ENCODE measurements at regions not wholly inside any gene's neighbourhood (a gene's known extent, or its start where the extent isn't known, plus 50 kb on each side); places are given as distances from the start of the nearest gene placed in this dataset.
A peak's percentile ranks its signal among the peaks of the same experiment; 100 is the strongest.

GRCh38 chrX:38970845-38971244 lies 169.6 kb downstream of the MID1IP1 start:
- H3K4me3 Mint-ChIP-seq = no peak overlapping the region
- no peak overlapping the region for H3K27ac Mint-ChIP-seq
- intact Hi-C loops (cut with micrococcal nuclease) = no loop called here
- H3K4me1 Mint-ChIP-seq (ENCODE audit: low read depth) = peaks cover 15% of the 10 kb centered on the region
- no peaks in the 10 kb centered on the region for H3K36me3 Mint-ChIP-seq (ENCODE audit: low read depth)
- peaks cover 2% of the 10 kb centered on the region for H3K27me3 Mint-ChIP-seq
- no peaks in the 10 kb centered on the region for H3K9me3 Mint-ChIP-seq

- no peaks in the 10 kb centered on the region for H3K36me3 Mint-ChIP-seq (ENCODE audit: low read depth)
- no peak overlapping the region for H3K4me3 Mint-ChIP-seq
- H3K27ac Mint-ChIP-seq = no peak overlapping the region
- peaks cover 5% of the 10 kb centered on the region for H3K4me1 Mint-ChIP-seq (ENCODE audit: low read depth)
- no peaks in the 10 kb centered on the region for H3K9me3 Mint-ChIP-seq
- intact Hi-C loops (cut with micrococcal nuclease) = no loop called here
- H3K27me3 Mint-ChIP-seq = peaks cover 2% of the 10 kb centered on the region
Observed at GRCh38 chrX:38973322-38973721, 172.1 kb downstream of the MID1IP1 start.

- Mint-ChIP-seq H3K4me1 (ENCODE audit: low read depth) (peaks cover 5% of the 10 kb centered on the region), H3K27ac (no peak overlapping the region), H3K4me3 (no peak overlapping the region), H3K36me3 (ENCODE audit: low read depth) (no peaks in the 10 kb centered on the region), H3K27me3 (peaks cover 2% of the 10 kb centered on the region), H3K9me3 (no peaks in the 10 kb centered on the region)
- intact Hi-C loops (cut with micrococcal nuclease) = no loop called here
Observed at GRCh38 chrX:38974542-38974941, 173.3 kb downstream of the MID1IP1 start.

GRCh38 chrX:38975368-38975942 lies 174.2 kb downstream of the MID1IP1 start:
- H3K9me3 Mint-ChIP-seq = no peaks in the 10 kb centered on the region
- H3K27me3 Mint-ChIP-seq = peaks cover 2% of the 10 kb centered on the region
- no peak overlapping the region for H3K4me3 Mint-ChIP-seq
- no peak overlapping the region for H3K27ac Mint-ChIP-seq
- intact Hi-C loops (cut with micrococcal nuclease) = no loop called here
- H3K36me3 Mint-ChIP-seq (ENCODE audit: low read depth) = no peaks in the 10 kb centered on the region
- H3K4me1 Mint-ChIP-seq (ENCODE audit: low read depth) = peaks cover 5% of the 10 kb centered on the region

- H3K27ac Mint-ChIP-seq = no peak overlapping the region
- no peaks in the 10 kb centered on the region for H3K9me3 Mint-ChIP-seq
- no peak overlapping the region for H3K4me3 Mint-ChIP-seq
- peaks cover 2% of the 10 kb centered on the region for H3K27me3 Mint-ChIP-seq
- intact Hi-C loops (cut with micrococcal nuclease) = loop anchor here (10.0 kb wide), 1 partner anchor 178 kb away; the partner anchor contains the start of gene MID1IP1
- peaks cover 13% of the 10 kb centered on the region for H3K4me1 Mint-ChIP-seq (ENCODE audit: low read depth)
- H3K36me3 Mint-ChIP-seq (ENCODE audit: low read depth) = no peaks in the 10 kb centered on the region
Observed at GRCh38 chrX:38982370-38982769, 181.1 kb downstream of the MID1IP1 start.

- no peak overlapping the region for H3K4me3 Mint-ChIP-seq
- H3K36me3 Mint-ChIP-seq (ENCODE audit: low read depth) = no peaks in the 10 kb centered on the region
- H3K4me1 Mint-ChIP-seq (ENCODE audit: low read depth) = peaks cover 13% of the 10 kb centered on the region
- peaks cover 2% of the 10 kb centered on the region for H3K27me3 Mint-ChIP-seq
- peak overlapping the region; percentile 64 for H3K27ac Mint-ChIP-seq
- H3K9me3 Mint-ChIP-seq = no peaks in the 10 kb centered on the region
- intact Hi-C loops (cut with micrococcal nuclease) = loop anchor here (10.0 kb wide), 1 partner anchor 178 kb away; the partner anchor contains the start of gene MID1IP1
Observed at GRCh38 chrX:38982843-38983242, 181.6 kb downstream of the MID1IP1 start.

- Mint-ChIP-seq H3K4me1 (ENCODE audit: low read depth) (peaks cover 24% of the 10 kb centered on the region), H3K9me3 (no peaks in the 10 kb centered on the region), H3K27me3 (peaks cover 2% of the 10 kb centered on the region), H3K36me3 (ENCODE audit: low read depth) (no peaks in the 10 kb centered on the region), H3K27ac (no peak overlapping the region), H3K4me3 (no peak overlapping the region)
- intact Hi-C loops (cut with micrococcal nuclease) = loop anchor here (2.0 to 10.0 kb wide), 3 partner anchors 162 to 217 kb away; partner anchors contain the start of gene MID1IP1
Observed at GRCh38 chrX:38985375-38985774, 184.1 kb downstream of the MID1IP1 start.

GRCh38 chrX:38985945-38986344 lies 184.7 kb downstream of the MID1IP1 start:
- Mint-ChIP-seq H3K4me1 (ENCODE audit: low read depth) (peaks cover 24% of the 10 kb centered on the region), H3K36me3 (ENCODE audit: low read depth) (no peaks in the 10 kb centered on the region), H3K9me3 (no peaks in the 10 kb centered on the region), H3K4me3 (no peak overlapping the region), H3K27me3 (no peaks in the 10 kb centered on the region), H3K27ac (no peak overlapping the region)
- intact Hi-C loops (cut with micrococcal nuclease) = loop anchor here (2.0 to 10.0 kb wide), 3 partner anchors 161 to 217 kb away; partner anchors contain the start of gene MID1IP1

GRCh38 chrX:38986586-38986985 lies 185.3 kb downstream of the MID1IP1 start:
- H3K27ac Mint-ChIP-seq = no peak overlapping the region
- H3K4me3 Mint-ChIP-seq = no peak overlapping the region
- intact Hi-C loops (cut with micrococcal nuclease) = loop anchor here (5.0 to 10.0 kb wide), 2 partner anchors 161 to 182 kb away; partner anchors contain the start of gene MID1IP1
- no peaks in the 10 kb centered on the region for H3K36me3 Mint-ChIP-seq (ENCODE audit: low read depth)
- no peaks in the 10 kb centered on the region for H3K27me3 Mint-ChIP-seq
- peaks cover 26% of the 10 kb centered on the region for H3K4me1 Mint-ChIP-seq (ENCODE audit: low read depth)
- no peaks in the 10 kb centered on the region for H3K9me3 Mint-ChIP-seq

- H3K27ac Mint-ChIP-seq = no peak overlapping the region
- no peaks in the 10 kb centered on the region for H3K27me3 Mint-ChIP-seq
- H3K9me3 Mint-ChIP-seq = no peaks in the 10 kb centered on the region
- no peaks in the 10 kb centered on the region for H3K36me3 Mint-ChIP-seq (ENCODE audit: low read depth)
- intact Hi-C loops (cut with micrococcal nuclease) = loop anchor here (5.0 to 10.0 kb wide), 2 partner anchors 160 to 182 kb away; partner anchors contain the start of gene MID1IP1
- H3K4me3 Mint-ChIP-seq = no peak overlapping the region
- H3K4me1 Mint-ChIP-seq (ENCODE audit: low read depth) = peaks cover 31% of the 10 kb centered on the region
Observed at GRCh38 chrX:38987198-38987651, 186.0 kb downstream of the MID1IP1 start.

GRCh38 chrX:38988301-38988700 lies 187.0 kb downstream of the MID1IP1 start:
- Mint-ChIP-seq H3K4me1 (ENCODE audit: low read depth) (peaks cover 21% of the 10 kb centered on the region), H3K4me3 (no peak overlapping the region), H3K27me3 (no peaks in the 10 kb centered on the region), H3K27ac (no peak overlapping the region), H3K36me3 (ENCODE audit: low read depth) (no peaks in the 10 kb centered on the region), H3K9me3 (no peaks in the 10 kb centered on the region)
- intact Hi-C loops (cut with micrococcal nuclease) = loop anchor here (5.0 to 10.0 kb wide), 2 partner anchors 159 to 184 kb away; partner anchors contain the start of gene MID1IP1

- Mint-ChIP-seq H3K4me1 (ENCODE audit: low read depth) (peaks cover 18% of the 10 kb centered on the region), H3K36me3 (ENCODE audit: low read depth) (no peaks in the 10 kb centered on the region), H3K27ac (no peak overlapping the region), H3K27me3 (no peaks in the 10 kb centered on the region), H3K9me3 (no peaks in the 10 kb centered on the region), H3K4me3 (no peak overlapping the region)
- intact Hi-C loops (cut with micrococcal nuclease) = loop anchor here (5.0 to 10.0 kb wide), 2 partner anchors 158 to 184 kb away; partner anchors contain the start of gene MID1IP1
Observed at GRCh38 chrX:38989076-38989475, 187.8 kb downstream of the MID1IP1 start.

- no peak overlapping the region for H3K27ac Mint-ChIP-seq
- intact Hi-C loops (cut with micrococcal nuclease) = no loop called here
- peaks cover 18% of the 10 kb centered on the region for H3K4me1 Mint-ChIP-seq (ENCODE audit: low read depth)
Observed at GRCh38 chrX:38991656-38992440, 190.6 kb downstream of the MID1IP1 start.

GRCh38 chrX:38992441-38993096 lies 191.3 kb downstream of the MID1IP1 start:
- Mint-ChIP-seq H3K27ac (no peak overlapping the region), H3K36me3 (ENCODE audit: low read depth) (no peaks in the 10 kb centered on the region), H3K4me3 (no peak overlapping the region), H3K9me3 (no peaks in the 10 kb centered on the region), H3K27me3 (no peaks in the 10 kb centered on the region), H3K4me1 (ENCODE audit: low read depth) (peaks cover 18% of the 10 kb centered on the region)
- intact Hi-C loops (cut with micrococcal nuclease) = no loop called here

More at GRCh38 chrX:38991656-38992440, 190.6 kb downstream of the MID1IP1 start:
- H3K36me3 Mint-ChIP-seq (ENCODE audit: low read depth) = no peaks in the 10 kb centered on the region
- H3K27me3 Mint-ChIP-seq = no peaks in the 10 kb centered on the region
- no peak overlapping the region for H3K4me3 Mint-ChIP-seq
- H3K9me3 Mint-ChIP-seq = no peaks in the 10 kb centered on the region
